ENCODE measurements at regions not wholly inside any gene's neighbourhood (a gene's known extent, or its start where the extent isn't known, plus 50 kb on each side); places are given as distances from the start of the nearest gene placed in this dataset.

DNA sequence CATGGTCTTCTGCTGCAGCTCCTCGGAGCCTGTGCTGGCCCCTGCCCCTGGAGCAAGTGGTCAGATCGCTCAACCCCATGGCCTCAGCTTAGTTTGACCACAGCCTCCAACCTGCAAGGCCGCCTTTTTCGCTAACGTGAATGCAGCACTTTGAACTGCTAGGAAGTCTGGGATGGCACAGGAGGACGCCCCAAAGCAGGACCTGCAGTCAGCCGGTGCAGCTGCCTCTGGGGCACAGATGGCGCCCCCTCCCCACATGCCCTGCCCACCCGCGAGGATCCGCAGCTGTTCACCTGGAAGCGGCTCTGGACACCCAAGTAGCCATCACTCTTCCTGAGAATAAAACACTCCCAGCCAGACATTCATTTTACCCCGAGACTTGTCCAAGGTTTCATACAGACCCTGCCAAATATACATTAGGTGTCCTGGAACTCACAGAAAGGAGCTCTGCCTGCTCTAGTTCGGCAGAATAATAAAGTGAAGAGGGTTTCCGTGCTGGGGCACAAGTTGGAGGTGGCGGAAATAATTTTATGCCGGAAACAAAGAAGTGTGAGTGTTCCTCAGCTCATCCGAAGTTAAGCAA, 510.1 kb downstream of the EIPR1 start:
- peaks cover 4% of the 10 kb centered on the region for H3K27me3 Mint-ChIP-seq (ENCODE audit: insufficient read depth, low read depth)
- no peak overlapping the region for H3K4me3 Mint-ChIP-seq
- Histone ChIP-seq H3K9ac (no peak overlapping the region), H3K9me3 (ENCODE audit: low read depth) (no peaks in the 10 kb centered on the region), H3K4me1 (no peaks in the 10 kb centered on the region), H3K79me2 (ENCODE audit: low read depth) (no peaks in the 10 kb centered on the region), H3K36me3 (no peaks in the 10 kb centered on the region), H2AFZ (replicated peaks) (no peak overlapping the region), H3K4me3 (no peak overlapping the region), H3K27me3 (no peaks in the 10 kb centered on the region), H3K4me2 (no peak overlapping the region), H4K20me1 (ENCODE audit: low read depth) (no peaks in the 10 kb centered on the region), H3K27ac (no peak overlapping the region), H3F3A (ENCODE audit: low read depth) (no peaks in the 10 kb centered on the region)
- H3K4me1 Mint-ChIP-seq: peaks cover 45% of the 10 kb centered on the region
- H3K27ac Mint-ChIP-seq: peak overlapping the region; percentile 81
- no peaks in the 10 kb centered on the region for H3K36me3 Mint-ChIP-seq
- no peak for DNase-seq (ENCODE audit: low spot score)
- H3K9me3 Mint-ChIP-seq: no peaks in the 10 kb centered on the region
- TF ChIP-seq, protein P1, sequence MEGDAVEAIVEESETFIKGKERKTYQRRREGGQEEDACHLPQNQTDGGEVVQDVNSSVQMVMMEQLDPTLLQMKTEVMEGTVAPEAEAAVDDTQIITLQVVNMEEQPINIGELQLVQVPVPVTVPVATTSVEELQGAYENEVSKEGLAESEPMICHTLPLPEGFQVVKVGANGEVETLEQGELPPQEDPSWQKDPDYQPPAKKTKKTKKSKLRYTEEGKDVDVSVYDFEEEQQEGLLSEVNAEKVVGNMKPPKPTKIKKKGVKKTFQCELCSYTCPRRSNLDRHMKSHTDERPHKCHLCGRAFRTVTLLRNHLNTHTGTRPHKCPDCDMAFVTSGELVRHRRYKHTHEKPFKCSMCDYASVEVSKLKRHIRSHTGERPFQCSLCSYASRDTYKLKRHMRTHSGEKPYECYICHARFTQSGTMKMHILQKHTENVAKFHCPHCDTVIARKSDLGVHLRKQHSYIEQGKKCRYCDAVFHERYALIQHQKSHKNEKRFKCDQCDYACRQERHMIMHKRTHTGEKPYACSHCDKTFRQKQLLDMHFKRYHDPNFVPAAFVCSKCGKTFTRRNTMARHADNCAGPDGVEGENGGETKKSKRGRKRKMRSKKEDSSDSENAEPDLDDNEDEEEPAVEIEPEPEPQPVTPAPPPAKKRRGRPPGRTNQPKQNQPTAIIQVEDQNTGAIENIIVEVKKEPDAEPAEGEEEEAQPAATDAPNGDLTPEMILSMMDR (IDR thresholded peaks at IDR 0.05): no peak
- TF ChIP-seq EZH2 (IDR thresholded peaks at IDR 0.05) (no peak), EZH2phosphoT487 (IDR thresholded peaks at IDR 0.05) (no peak)

DNA sequence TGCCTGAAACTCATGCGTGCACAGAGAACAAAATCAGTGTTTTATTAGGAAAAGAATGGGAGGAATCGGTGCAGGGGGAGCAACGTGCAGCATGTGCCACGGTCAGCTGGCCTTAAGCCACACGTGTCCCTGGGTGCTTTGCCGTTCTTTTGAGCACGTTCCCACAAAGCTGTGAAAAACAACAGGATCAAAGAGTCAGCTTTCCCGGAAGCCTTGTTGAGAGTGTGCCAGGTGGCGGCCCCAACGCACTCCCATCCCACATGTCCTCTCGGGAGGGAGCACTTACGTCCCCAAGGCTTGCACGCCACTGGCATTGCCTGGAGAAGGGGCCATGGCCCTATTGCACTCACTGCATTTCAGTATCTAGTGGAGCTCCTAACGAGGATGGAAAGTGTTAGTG, 511.2 kb downstream of the EIPR1 start:
- Histone ChIP-seq H3K9ac (no peak overlapping the region), H3K36me3 (no peaks in the 10 kb centered on the region), H3K4me3 (no peak overlapping the region), H3K4me1 (no peaks in the 10 kb centered on the region), H3K27me3 (no peaks in the 10 kb centered on the region), H2AFZ (replicated peaks) (no peak overlapping the region), H4K20me1 (ENCODE audit: low read depth) (no peaks in the 10 kb centered on the region), H3K79me2 (ENCODE audit: low read depth) (no peaks in the 10 kb centered on the region), H3K27ac (no peak overlapping the region), H3K4me2 (no peak overlapping the region), H3K9me3 (ENCODE audit: low read depth) (no peaks in the 10 kb centered on the region), H3F3A (ENCODE audit: low read depth) (no peaks in the 10 kb centered on the region)
- H3K36me3 Mint-ChIP-seq: no peaks in the 10 kb centered on the region
- H3K9me3 Mint-ChIP-seq: no peaks in the 10 kb centered on the region
- DNase-seq (ENCODE audit: low spot score): no peak
- H3K4me3 Mint-ChIP-seq: no peak overlapping the region
- peaks cover 40% of the 10 kb centered on the region for H3K4me1 Mint-ChIP-seq
- H3K27me3 Mint-ChIP-seq (ENCODE audit: insufficient read depth, low read depth): peaks cover 3% of the 10 kb centered on the region
- H3K27ac Mint-ChIP-seq: no peak overlapping the region
- TF ChIP-seq, protein P1 (IDR thresholded peaks at IDR 0.05): no peak
- TF ChIP-seq EZH2 (IDR thresholded peaks at IDR 0.05) (no peak), EZH2phosphoT487 (IDR thresholded peaks at IDR 0.05) (no peak)

- H3K27ac ChIP-seq: no peak overlapping the region
- no peak for TF ChIP-seq EZH2phosphoT487 (IDR thresholded peaks at IDR 0.05)
- TF ChIP-seq, protein P1 (IDR thresholded peaks at IDR 0.05): no peak
- no peak for TF ChIP-seq EZH2 (IDR thresholded peaks at IDR 0.05)
- no peaks in the 10 kb centered on the region for H3K4me1 ChIP-seq
- H3K9me3 ChIP-seq (ENCODE audit: low read depth): no peaks in the 10 kb centered on the region
- Mint-ChIP-seq H3K27ac (no peak overlapping the region), H3K4me1 (peaks cover 3% of the 10 kb centered on the region), H3K27me3 (ENCODE audit: insufficient read depth, low read depth) (peaks cover 3% of the 10 kb centered on the region), H3K4me3 (no peak overlapping the region), H3K36me3 (no peaks in the 10 kb centered on the region), H3K9me3 (no peaks in the 10 kb centered on the region)
- no peaks in the 10 kb centered on the region for H3K79me2 ChIP-seq (ENCODE audit: low read depth)
- H3K4me2 ChIP-seq: no peak overlapping the region
- no peaks in the 10 kb centered on the region for H3K36me3 ChIP-seq
- no peak overlapping the region for H3K9ac ChIP-seq
- no peaks in the 10 kb centered on the region for H3F3A ChIP-seq (ENCODE audit: low read depth)
- DNase-seq (ENCODE audit: low spot score): no peak
- H3K27me3 ChIP-seq: no peaks in the 10 kb centered on the region
- no peaks in the 10 kb centered on the region for H4K20me1 ChIP-seq (ENCODE audit: low read depth)
- H3K4me3 ChIP-seq: no peak overlapping the region
- no peak overlapping the region for H2AFZ ChIP-seq (replicated peaks)
Observed at GRCh38 chr2:2862386-2862785, 515.2 kb downstream of the EIPR1 start.
